IMR-90 (cell line): ENCODE measurements at regions not wholly inside any gene's neighbourhood (a gene's known extent, or its start where the extent isn't known, plus 50 kb on each side); places are given as distances from the start of the nearest gene placed in this dataset.

Source experiments
- ATAC-seq: fragments of 200-7000 bp; cut with Tn5 transposase; 2 replicates; pipeline ENCODE4 v1.9.1; 2020; ENCODE audit warnings: low read depth, mild to moderate bottlenecking, moderate library complexity
- BruUV-seq: library from RNA; stranded (reverse); fragments of 400-500 nt; replicated peaks from 2 replicates; lab custom pipeline; 2021; lab: Mats Ljungman, UMichigan
- CTCF ChIA-PET: fragments of 300-600 bp; formaldehyde crosslinking; extraction: SDS; loops from one replicate; lab custom pipeline; 2021; ENCODE audit warnings: antibody characterized with exemption; lab: Yijun Ruan, JAX
- POLR2A ChIA-PET: fragments of 300-600 bp; sonication (Branson Sonifier 250); formaldehyde crosslinking; loops from one replicate; lab custom pipeline; 2022; ENCODE audit warnings: antibody characterized with exemption; ENCODE audit not compliant: unreplicated experiment; lab: Charles Lee
- DNase-seq: peaks from one replicate; pipeline ENCODE4 v3.0.0; 2013
- H2AFZ ChIP-seq: replicated peaks from 2 replicates; pipeline ENCODE3; 2013; ENCODE audit warnings: low read length, mild to moderate bottlenecking; ENCODE audit not compliant: poor library complexity
- H2AK5ac ChIP-seq: 2 replicates; pipeline ENCODE4 v1.6.1; 2013; ENCODE audit warnings: low read depth, low read length, inconsistent platforms
- H2AK9ac ChIP-seq: replicated peaks from 2 replicates; pipeline ENCODE3; 2013; ENCODE audit warnings: mild to moderate bottlenecking, low read depth, low read length, moderate library complexity; ENCODE audit not compliant: poor library complexity
- H2BK120ac ChIP-seq: 2 replicates; pipeline ENCODE4 v1.6.1; 2013; ENCODE audit warnings: low read depth, low read length, inconsistent platforms
- H2BK15ac ChIP-seq: 3 replicates; pipeline ENCODE4 v1.6.1; 2013; ENCODE audit warnings: low read depth, low read length, inconsistent platforms
- H2BK20ac ChIP-seq: 2 replicates; pipeline ENCODE4 v1.6.1; 2013; ENCODE audit warnings: low read depth, mild to moderate bottlenecking, inconsistent platforms, low read length, moderate library complexity
- H2BK5ac ChIP-seq: 2 replicates; pipeline ENCODE4 v1.6.1; 2013; ENCODE audit warnings: mild to moderate bottlenecking, low read depth, low read length, inconsistent platforms; ENCODE audit not compliant: poor library complexity, severe bottlenecking
- H3K14ac ChIP-seq: replicated peaks from 2 replicates; pipeline ENCODE4 v1.6.1; 2013; ENCODE audit warnings: low read depth, low read length, inconsistent platforms
- H3K18ac ChIP-seq: 2 replicates; pipeline ENCODE4 v1.6.1; 2013; ENCODE audit warnings: low read depth, low read length, control low read depth
- H3K23ac ChIP-seq: 2 replicates; pipeline ENCODE4 v1.6.1; 2013; ENCODE audit warnings: low read depth, low read length, inconsistent platforms
- H3K27ac ChIP-seq: 2 replicates; pipeline ENCODE4 v1.5.1; 2013; ENCODE audit warnings: mild to moderate bottlenecking, control low read depth, low read length; ENCODE audit not compliant: insufficient read depth
- H3K27me3 ChIP-seq: 2 replicates; pipeline ENCODE4 v1.6.1; 2013; ENCODE audit warnings: low read length; ENCODE audit not compliant: control insufficient read depth, insufficient read depth
- H3K36me3 ChIP-seq: 2 replicates; pipeline ENCODE4 v1.6.1; 2013; ENCODE audit warnings: low read length, mixed read lengths; ENCODE audit not compliant: control insufficient read depth, insufficient read depth
- H3K4ac ChIP-seq: 2 replicates; pipeline ENCODE4 v1.6.1; 2013; ENCODE audit warnings: low read depth, low read length, inconsistent platforms
- H3K4me1 ChIP-seq: 2 replicates; pipeline ENCODE4 v1.6.1; 2013; ENCODE audit warnings: low read length, mixed read lengths; ENCODE audit not compliant: control insufficient read depth, insufficient read depth
- H3K4me2 ChIP-seq: 2 replicates; pipeline ENCODE4 v1.6.1; 2013; ENCODE audit warnings: low read depth, mild to moderate bottlenecking, control low read depth, low read length, moderate library complexity
- H3K4me3 ChIP-seq: 2 replicates; pipeline ENCODE4 v1.5.1; 2013; ENCODE audit warnings: low read depth, mild to moderate bottlenecking, control low read depth, low read length, moderate library complexity; ENCODE audit not compliant: insufficient read depth
- H3K56ac ChIP-seq: 2 replicates; pipeline ENCODE4 v1.6.1; 2013; ENCODE audit warnings: low read length, inconsistent platforms; ENCODE audit not compliant: insufficient read depth; ENCODE audit errors: extremely low read depth
- H3K79me1 ChIP-seq, 2 experiments: 2 replicates each; pipeline ENCODE4 v1.6.1; 2013; ENCODE audit warnings: low read length in 2 of 2, inconsistent platforms in 1 of 2, low read depth in 1 of 2
- H3K9ac ChIP-seq: 2 replicates; pipeline ENCODE4 v1.6.1; 2013; ENCODE audit warnings: low read depth, low read length, control low read depth
- H3K9me1 ChIP-seq: 2 replicates; pipeline ENCODE4 v1.6.1; 2013; ENCODE audit warnings: low read length, inconsistent platforms; ENCODE audit not compliant: insufficient read depth
- H3K9me3 ChIP-seq: 2 replicates; pipeline ENCODE4 v1.6.1; 2013; ENCODE audit warnings: low read length; ENCODE audit not compliant: control insufficient read depth, insufficient read depth
- H4K20me1 ChIP-seq: 2 replicates; pipeline ENCODE4 v1.6.1; 2013; ENCODE audit warnings: low read length, inconsistent platforms; ENCODE audit not compliant: insufficient read depth
- H4K5ac ChIP-seq: 2 replicates; pipeline ENCODE4 v1.6.1; 2013; ENCODE audit warnings: mild to moderate bottlenecking, low read depth, low read length, control low read depth
- H4K8ac ChIP-seq, 2 experiments: 2 replicates each; pipeline ENCODE4 v1.6.1; 2013; ENCODE audit warnings: low read depth in 2 of 2, low read length in 2 of 2, control low read depth in 1 of 2, inconsistent platforms in 1 of 2
- H4K91ac ChIP-seq: 2 replicates; pipeline ENCODE4 v1.6.1; 2013; ENCODE audit warnings: low read depth, low read length, inconsistent platforms; ENCODE audit not compliant: insufficient read depth
- BHLHE40 ChIP-seq: fragments of 150-350 bp; IDR thresholded peaks from 2 replicates; pipeline ENCODE4 v1.6.1; 2016; ENCODE audit warnings: mild to moderate bottlenecking, low read depth, low read length
- CEBPB ChIP-seq: IDR thresholded peaks from 2 replicates; pipeline ENCODE4 v1.6.1; 2012; ENCODE audit warnings: low read depth, low read length, improper control_type of control experiment
- CHD1 ChIP-seq: IDR thresholded peaks from 2 replicates; pipeline ENCODE4 v1.6.1; 2012; ENCODE audit warnings: low read depth, low read length, improper control_type of control experiment
- CTCF ChIP-seq: conservative IDR thresholded peaks from 2 replicates; pipeline ENCODE4 v1.5.1; 2012; ENCODE audit warnings: mild to moderate bottlenecking, low read depth, low read length, improper control_type of control experiment
- FOS ChIP-seq: fragments of 150-350 bp; IDR thresholded peaks from 2 replicates; pipeline ENCODE4 v1.6.1; 2016; ENCODE audit warnings: low read depth, low read length
- MAFK ChIP-seq: IDR thresholded peaks from 2 replicates; pipeline ENCODE4 v1.6.1; 2012; ENCODE audit warnings: low read depth, low read length, improper control_type of control experiment
- MAZ ChIP-seq: IDR thresholded peaks from 2 replicates; pipeline ENCODE4 v1.6.1; 2012; ENCODE audit warnings: low read depth, mild to moderate bottlenecking, low read length, improper control_type of control experiment, moderate library complexity, borderline replicate concordance
- MXI1 ChIP-seq: IDR thresholded peaks from 2 replicates; pipeline ENCODE4 v1.6.1; 2012; ENCODE audit warnings: low read depth, mild to moderate bottlenecking, low read length, moderate library complexity, borderline replicate concordance
- NFE2L2 ChIP-seq: fragments of 150-350 bp; IDR thresholded peaks from 2 replicates; pipeline ENCODE4 v1.6.1; 2016; ENCODE audit warnings: low read depth, mild to moderate bottlenecking, low read length
- POLR2A ChIP-seq: IDR thresholded peaks from 2 replicates; pipeline ENCODE4 v1.6.1; 2012; ENCODE audit warnings: mild to moderate bottlenecking, low read depth, low read length
- RAD21 ChIP-seq: IDR thresholded peaks from 2 replicates; pipeline ENCODE4 v1.6.1; 2012; ENCODE audit warnings: low read length, improper control_type of control experiment
- RCOR1 ChIP-seq: IDR thresholded peaks from 2 replicates; pipeline ENCODE4 v1.6.1; 2012; ENCODE audit warnings: mild to moderate bottlenecking, low read length, improper control_type of control experiment; ENCODE audit not compliant: insufficient replicate concordance
- RFX5 ChIP-seq: IDR thresholded peaks from 2 replicates; pipeline ENCODE4 v1.8.0; 2012; ENCODE audit warnings: low read depth, mild to moderate bottlenecking, low read length, moderate library complexity
- dilution Hi-C: fragments of 300-500 bp; cut with HindIII; formaldehyde crosslinking; loops from one replicate; pipeline ENCODE4 v1.14.3; 2018; ENCODE audit warnings: low sequenced_read_pairs; ENCODE audit not compliant: unreplicated experiment
- in situ Hi-C: fragments of 300-500 bp; cut with MboI; formaldehyde crosslinking; loops from 3 replicates; pipeline ENCODE4 v1.14.3; 2019; ENCODE audit warnings: low sequenced_read_pairs, inconsistent platforms, mixed read lengths
- intact Hi-C: fragments of 100-400 bp; cut with micrococcal nuclease; formaldehyde crosslinking; loops from 2 replicates; pipeline ENCODE4 v1.10.0; 2022
- TF ChIP-seq, protein P1 (sequence below): fragments of 150-350 bp; IDR thresholded peaks from 2 replicates; pipeline ENCODE4 v1.6.1; 2017; ENCODE audit warnings: mild to moderate bottlenecking, antibody characterized with exemption, low read length, low read depth

GRCh38 chr6:76779068-76779467, 684.2 kb downstream of the HTR1B start:
- DNase-seq: no peak
- no peak overlapping the region for H4K5ac ChIP-seq
- no peaks in the 10 kb centered on the region for H3K9me1 ChIP-seq
- no peaks in the 10 kb centered on the region for H3K9me3 ChIP-seq
- no peak for ATAC-seq
- H3K27me3 ChIP-seq: no peaks in the 10 kb centered on the region
- in situ Hi-C loops (no loop called here), intact Hi-C loops (no loop called here), dilution Hi-C loops (no loop called here)
- BruUV-seq: no TSS peak
- H3K23ac ChIP-seq: no peak overlapping the region
- no peak overlapping the region for H4K8ac ChIP-seq
- H3K18ac ChIP-seq: no peak overlapping the region
- H4K20me1 ChIP-seq: no peaks in the 10 kb centered on the region
- no peak overlapping the region for H2AK5ac ChIP-seq
- H2AK9ac ChIP-seq: no peak overlapping the region
- ChIA-PET POLR2A (no interaction called here), CTCF (no interaction called here)
- no peak overlapping the region for H3K4me3 ChIP-seq
- no peak overlapping the region for H2BK120ac ChIP-seq
- no peak overlapping the region for H2BK5ac ChIP-seq
- H3K4ac ChIP-seq: no peak overlapping the region
- no peak overlapping the region for H2BK20ac ChIP-seq
- H2AFZ ChIP-seq: no peak overlapping the region
- H3K79me1 ChIP-seq: no peaks in the 10 kb centered on the region
- H3K4me1 ChIP-seq: no peaks in the 10 kb centered on the region
- no peak overlapping the region for H3K14ac ChIP-seq
- H3K36me3 ChIP-seq: no peaks in the 10 kb centered on the region
- TF ChIP-seq RAD21: no peak
- TF ChIP-seq MXI1: no peak
- TF ChIP-seq, protein P1, sequence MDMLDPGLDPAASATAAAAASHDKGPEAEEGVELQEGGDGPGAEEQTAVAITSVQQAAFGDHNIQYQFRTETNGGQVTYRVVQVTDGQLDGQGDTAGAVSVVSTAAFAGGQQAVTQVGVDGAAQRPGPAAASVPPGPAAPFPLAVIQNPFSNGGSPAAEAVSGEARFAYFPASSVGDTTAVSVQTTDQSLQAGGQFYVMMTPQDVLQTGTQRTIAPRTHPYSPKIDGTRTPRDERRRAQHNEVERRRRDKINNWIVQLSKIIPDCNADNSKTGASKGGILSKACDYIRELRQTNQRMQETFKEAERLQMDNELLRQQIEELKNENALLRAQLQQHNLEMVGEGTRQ: no peak
- TF ChIP-seq RFX5: no peak
- no peak for TF ChIP-seq CHD1
- TF ChIP-seq CEBPB: no peak
- no peak for TF ChIP-seq FOS
- TF ChIP-seq RCOR1: no peak
- TF ChIP-seq MAZ: no peak
- TF ChIP-seq CTCF: no peak
- TF ChIP-seq MAFK: no peak
- no peak for TF ChIP-seq BHLHE40
- no peak for TF ChIP-seq POLR2A
- TF ChIP-seq NFE2L2: no peak
- H3K56ac ChIP-seq: no peak overlapping the region
- no peak overlapping the region for H3K27ac ChIP-seq
- H3K9ac ChIP-seq: no peak overlapping the region
- H2BK15ac ChIP-seq: no peak overlapping the region
- no peak overlapping the region for H4K91ac ChIP-seq
- H3K4me2 ChIP-seq: no peak overlapping the region
